ENCODE measurements at regions not wholly inside any gene's neighbourhood (a gene's known extent, or its start where the extent isn't known, plus 50 kb on each side); places are given as distances from the start of the nearest gene placed in this dataset.
"Not testable (repeated sequence)": the region's sequence is repeated elsewhere in the genome, so short reads cannot be mapped to it uniquely, and the experiment has no call there.

GRCh38 chr4:134636338-134637051 is 434.9 kb upstream of the PABPC4L start:
- TF ChIP-seq CTCF (IDR thresholded peaks at IDR 0.05; ENCODE audit: low read depth, low read length, missing control alignments): no peak
- Histone ChIP-seq H3K4me3 (ENCODE audit: low read depth, low read length) (no peak overlapping the region), H3K36me3 (replicated peaks) (no peaks in the 10 kb centered on the region), H3K27ac (no peak overlapping the region), H3K27me3 (replicated peaks) (no peaks in the 10 kb centered on the region)
- in situ Hi-C loops (cut with HindIII; ENCODE audit: low pct_ligation_motif_present, low sequenced_read_pairs): no loop called here
- no peak for DNase-seq

- no peak for DNase-seq
- Histone ChIP-seq H3K4me3 (ENCODE audit: low read depth, low read length) (no peak overlapping the region), H3K27me3 (replicated peaks) (no peaks in the 10 kb centered on the region), H3K27ac (no peak overlapping the region), H3K36me3 (replicated peaks) (no peaks in the 10 kb centered on the region)
- in situ Hi-C loops (cut with HindIII; ENCODE audit: low pct_ligation_motif_present, low sequenced_read_pairs): no loop called here
- no peak for TF ChIP-seq CTCF (IDR thresholded peaks at IDR 0.05; ENCODE audit: low read depth, low read length, missing control alignments)
Observed at GRCh38 chr4:134634301-134634700, 432.7 kb upstream of the PABPC4L start.

- no peak for TF ChIP-seq CTCF (IDR thresholded peaks at IDR 0.05; ENCODE audit: low read depth, low read length, missing control alignments)
- no peak overlapping the region for H3K4me3 ChIP-seq (ENCODE audit: low read depth, low read length)
- no peaks in the 10 kb centered on the region for H3K27me3 ChIP-seq (replicated peaks)
- in situ Hi-C loops (cut with HindIII; ENCODE audit: low pct_ligation_motif_present, low sequenced_read_pairs): no loop called here
- no peaks in the 10 kb centered on the region for H3K36me3 ChIP-seq (replicated peaks)
- no peak for DNase-seq
- no peak overlapping the region for H3K27ac ChIP-seq
Observed at GRCh38 chr4:134632056-134632455, 430.5 kb upstream of the PABPC4L start.

- Histone ChIP-seq H3K4me3 (ENCODE audit: low read depth, low read length) (no peak overlapping the region), H3K27ac (no peak overlapping the region), H3K27me3 (replicated peaks) (no peaks in the 10 kb centered on the region), H3K36me3 (replicated peaks) (no peaks in the 10 kb centered on the region)
- in situ Hi-C loops (cut with HindIII; ENCODE audit: low pct_ligation_motif_present, low sequenced_read_pairs): no loop called here
- no peak for DNase-seq
- no peak for TF ChIP-seq CTCF (IDR thresholded peaks at IDR 0.05; ENCODE audit: low read depth, low read length, missing control alignments)
Observed at GRCh38 chr4:134628066-134628465, 426.5 kb upstream of the PABPC4L start.

- in situ Hi-C loops (cut with HindIII; ENCODE audit: low pct_ligation_motif_present, low sequenced_read_pairs): no loop called here
- no peaks in the 10 kb centered on the region for H3K27me3 ChIP-seq (replicated peaks)
- no peak for TF ChIP-seq CTCF (IDR thresholded peaks at IDR 0.05; ENCODE audit: low read depth, low read length, missing control alignments)
- H3K36me3 ChIP-seq (replicated peaks): no peaks in the 10 kb centered on the region
- no peak for DNase-seq
- H3K27ac ChIP-seq: no peak overlapping the region
- H3K4me3 ChIP-seq (ENCODE audit: low read depth, low read length): no peak overlapping the region
Observed at GRCh38 chr4:134627366-134627765, 425.8 kb upstream of the PABPC4L start.

- in situ Hi-C loops (cut with HindIII; ENCODE audit: low pct_ligation_motif_present, low sequenced_read_pairs): no loop called here
- TF ChIP-seq CTCF (IDR thresholded peaks at IDR 0.05; ENCODE audit: low read depth, low read length, missing control alignments): no peak
- no peak overlapping the region for H3K4me3 ChIP-seq (ENCODE audit: low read depth, low read length)
- no peak for DNase-seq
- H3K36me3 ChIP-seq (replicated peaks): no peaks in the 10 kb centered on the region
- no peak overlapping the region for H3K27ac ChIP-seq
- H3K27me3 ChIP-seq (replicated peaks): no peaks in the 10 kb centered on the region
Observed at GRCh38 chr4:134624365-134624764, 422.8 kb upstream of the PABPC4L start.

- in situ Hi-C loops (cut with HindIII; ENCODE audit: low pct_ligation_motif_present, low sequenced_read_pairs); H3K27ac ChIP-seq; H3K36me3 ChIP-seq (replicated peaks); H3K27me3 ChIP-seq (replicated peaks); DNase-seq; H3K4me3 ChIP-seq (ENCODE audit: low read depth, low read length): not testable (repeated sequence)
Observed at GRCh38 chr4:134622626-134623575, 421.3 kb upstream of the PABPC4L start.
